SK-N-MC (cell line): ENCODE measurements at regions not wholly inside any gene's neighbourhood (a gene's known extent, or its start where the extent isn't known, plus 50 kb on each side); places are given as distances from the start of the nearest gene placed in this dataset.

Experiments
- DNase-seq: peaks from one replicate; pipeline ENCODE4 v3.0.0-alpha.2; 2011; ENCODE audit warnings: low read depth, low spot score
- H3K27ac ChIP-seq: fragments of 200-600 bp; sonication (generic); 2 replicates; pipeline ENCODE4 v1.5.1; 2016; ENCODE audit warnings: mixed run types
- H3K36me3 ChIP-seq: fragments of 200-600 bp; sonication (generic); 2 replicates; pipeline ENCODE4 v1.6.1; 2017; ENCODE audit warnings: antibody characterized with exemption, low read length, mixed read lengths; ENCODE audit not compliant: insufficient read depth
- H3K4me3 ChIP-seq: fragments of 200-600 bp; sonication (generic); 2 replicates; pipeline ENCODE4 v1.5.1; 2016
- H3K9ac ChIP-seq: fragments of 200-600 bp; sonication (generic); 2 replicates; pipeline ENCODE4 v1.8.0; 2017; ENCODE audit warnings: mixed run types, mixed read lengths; ENCODE audit not compliant: insufficient read length
- H3K9me3 ChIP-seq: fragments of 200-600 bp; sonication (generic); 2 replicates; pipeline ENCODE4 v1.6.1; 2017; ENCODE audit warnings: low read depth, mild to moderate bottlenecking, antibody characterized with exemption, low read length, moderate library complexity, mixed read lengths
- EZH2 ChIP-seq: fragments of 200-600 bp; sonication (generic); IDR thresholded peaks from one replicate; pipeline ENCODE4 v1.6.1; 2017; ENCODE audit warnings: antibody characterized with exemption
- FOXP2 ChIP-seq: optimal IDR thresholded peaks from 2 replicates; pipeline ENCODE3; 2011; ENCODE audit warnings: mild to moderate bottlenecking, moderate library complexity; ENCODE audit not compliant: insufficient read depth; ENCODE audit errors: extremely low read length, control extremely low read depth
- POLR2AphosphoS5 ChIP-seq: IDR thresholded peaks from 2 replicates; pipeline ENCODE4 v1.6.1; 2012; ENCODE audit warnings: mild to moderate bottlenecking, low read depth, low read length, borderline replicate concordance

GRCh38 chr3:157672061-157672460, 168.8 kb upstream of the VEPH1 start:
- TF ChIP-seq POLR2AphosphoS5 (no peak), FOXP2 (no peak), EZH2 (no peak)
- no peak overlapping the region for H3K27ac ChIP-seq

DNA sequence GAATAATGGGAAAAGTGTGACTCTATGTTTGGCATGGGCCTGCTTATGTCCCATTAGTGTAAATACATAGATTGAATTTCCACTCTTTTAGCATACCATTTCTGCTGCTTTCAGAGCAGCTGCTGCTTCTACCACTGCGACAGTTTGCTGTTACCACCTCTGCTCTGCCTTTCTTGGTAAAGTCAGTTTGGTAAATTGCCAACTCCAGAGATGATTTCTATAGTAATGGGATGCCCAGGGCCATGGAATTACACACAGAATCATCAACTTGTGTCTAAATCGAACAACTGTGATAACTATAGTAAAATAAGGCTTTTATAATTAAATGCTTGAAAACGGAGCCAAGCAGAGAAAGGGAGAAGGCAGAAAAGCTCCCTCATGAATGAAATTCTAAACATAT, 168.4 kb upstream of the VEPH1 start:
- no peaks in the 10 kb centered on the region for H3K36me3 ChIP-seq
- TF ChIP-seq FOXP2, result no peak
- TF ChIP-seq EZH2, result no peak
- TF ChIP-seq POLR2AphosphoS5, result no peak
- H3K27ac ChIP-seq, result no peak overlapping the region
- H3K4me3 ChIP-seq, result no peak overlapping the region
- DNase-seq, result no peak
- no peaks in the 10 kb centered on the region for H3K9me3 ChIP-seq
- H3K9ac ChIP-seq, result no peak overlapping the region

More at GRCh38 chr3:157672061-157672460, 168.8 kb upstream of the VEPH1 start:
- Histone ChIP-seq H3K4me3 (no peak overlapping the region), H3K36me3 (no peaks in the 10 kb centered on the region), H3K9ac (no peak overlapping the region), H3K9me3 (no peaks in the 10 kb centered on the region)
- DNase-seq, result no peak

DNA sequence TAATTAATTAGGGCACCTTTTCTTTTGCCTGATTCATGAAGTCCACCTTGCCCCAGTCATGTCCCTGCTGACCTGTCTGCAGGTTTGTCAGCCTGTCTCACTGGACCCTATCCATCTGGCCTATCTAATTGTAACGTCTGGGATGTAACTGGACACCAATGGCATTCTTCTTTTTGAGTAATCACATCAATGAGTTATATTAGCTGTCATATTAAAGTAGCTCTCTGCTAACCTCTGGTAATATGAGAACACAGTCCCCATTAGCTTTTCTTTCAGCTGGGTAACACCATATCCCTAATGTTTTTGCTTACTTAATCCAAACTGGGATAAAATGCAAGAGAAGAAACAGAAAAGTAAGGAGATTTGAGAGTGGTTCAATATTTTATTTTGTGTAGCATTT, 166.2 kb upstream of the VEPH1 start:
- Histone ChIP-seq H3K27ac (no peak overlapping the region), H3K9ac (no peak overlapping the region), H3K36me3 (no peaks in the 10 kb centered on the region), H3K9me3 (no peaks in the 10 kb centered on the region), H3K4me3 (no peak overlapping the region)
- TF ChIP-seq EZH2 (no peak), FOXP2 (no peak), POLR2AphosphoS5 (no peak)
- no peak for DNase-seq

GRCh38 chr3:157667493-157667892, 164.3 kb upstream of the VEPH1 start:
- Histone ChIP-seq H3K9me3 (no peaks in the 10 kb centered on the region), H3K36me3 (no peaks in the 10 kb centered on the region), H3K4me3 (no peak overlapping the region), H3K27ac (no peak overlapping the region), H3K9ac (no peak overlapping the region)
- DNase-seq, result no peak
- no peak for TF ChIP-seq FOXP2
- no peak for TF ChIP-seq EZH2
- TF ChIP-seq POLR2AphosphoS5, result no peak

- no peak overlapping the region for H3K9ac ChIP-seq
- TF ChIP-seq POLR2AphosphoS5 (no peak), EZH2 (no peak), FOXP2 (no peak)
- H3K4me3 ChIP-seq, result no peak overlapping the region
- H3K9me3 ChIP-seq, result no peaks in the 10 kb centered on the region
- no peak for DNase-seq
- H3K27ac ChIP-seq, result no peak overlapping the region
- no peaks in the 10 kb centered on the region for H3K36me3 ChIP-seq
Observed at GRCh38 chr3:157662171-157662570, 159.0 kb upstream of the VEPH1 start.

- no peak overlapping the region for H3K9ac ChIP-seq
- no peak overlapping the region for H3K27ac ChIP-seq
- TF ChIP-seq EZH2, result no peak
- TF ChIP-seq FOXP2, result no peak
- no peak for TF ChIP-seq POLR2AphosphoS5
- H3K9me3 ChIP-seq, result no peaks in the 10 kb centered on the region
- no peaks in the 10 kb centered on the region for H3K36me3 ChIP-seq
- DNase-seq, result no peak
- no peak overlapping the region for H3K4me3 ChIP-seq
Observed at GRCh38 chr3:157660847-157661246, 157.6 kb upstream of the VEPH1 start.

GRCh38 chr3:157652366-157652765, 149.2 kb upstream of the VEPH1 start:
- H3K4me3 ChIP-seq, result no peak overlapping the region

GRCh38 chr3:157650699-157651098, 147.5 kb upstream of the VEPH1 start:
- H3K36me3 ChIP-seq, result no peaks in the 10 kb centered on the region
- TF ChIP-seq EZH2, result no peak
- TF ChIP-seq POLR2AphosphoS5, result no peak
- no peak for TF ChIP-seq FOXP2
- no peak for DNase-seq
- H3K4me3 ChIP-seq, result no peak overlapping the region
- H3K9me3 ChIP-seq, result no peaks in the 10 kb centered on the region
- no peak overlapping the region for H3K27ac ChIP-seq
- H3K9ac ChIP-seq, result no peak overlapping the region

More at GRCh38 chr3:157652366-157652765, 149.2 kb upstream of the VEPH1 start:
- TF ChIP-seq FOXP2 (no peak), POLR2AphosphoS5 (no peak), EZH2 (no peak)
- DNase-seq, result no peak
- Histone ChIP-seq H3K9ac (no peak overlapping the region), H3K27ac (no peak overlapping the region), H3K36me3 (no peaks in the 10 kb centered on the region), H3K9me3 (no peaks in the 10 kb centered on the region)

DNA sequence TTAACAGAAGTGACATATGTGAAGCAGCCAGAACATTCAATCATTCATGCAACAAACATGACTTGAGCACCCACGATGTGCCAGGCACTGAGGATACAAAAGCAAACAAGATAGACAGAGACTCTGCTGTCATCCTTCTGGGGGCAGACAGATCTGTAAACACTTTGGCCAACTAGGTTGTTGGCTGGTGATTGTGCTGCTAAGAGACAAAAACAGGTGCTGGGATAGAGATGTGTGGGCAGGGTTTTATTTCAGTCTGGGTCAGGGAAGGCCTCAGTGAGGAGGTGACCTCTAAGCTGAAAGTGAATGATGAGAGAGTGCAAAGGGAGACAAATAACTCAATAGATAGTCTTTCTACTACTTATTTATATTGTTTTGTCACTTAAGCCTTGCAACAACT, 147.0 kb upstream of the VEPH1 start:
- H3K4me3 ChIP-seq, result no peak overlapping the region
- H3K36me3 ChIP-seq, result no peaks in the 10 kb centered on the region
- no peak for DNase-seq
- H3K9me3 ChIP-seq, result no peaks in the 10 kb centered on the region
- no peak overlapping the region for H3K27ac ChIP-seq
- H3K9ac ChIP-seq, result no peak overlapping the region
- TF ChIP-seq EZH2, result no peak
- no peak for TF ChIP-seq POLR2AphosphoS5
- TF ChIP-seq FOXP2, result no peak
